OCI-LY1 (cell line): ENCODE measurements at regions not wholly inside any gene's neighbourhood (a gene's known extent, or its start where the extent isn't known, plus 50 kb on each side); places are given as distances from the start of the nearest gene placed in this dataset.

Source experiments
- H2AFZ ChIP-seq: fragments of 200-600 bp; sonication (generic), shearing (Covaris generic); 2 replicates; pipeline ENCODE4 v1.6.0; 2014; ENCODE audit warnings: antibody characterized with exemption, mild to moderate bottlenecking, low read length
- H3F3A ChIP-seq: fragments of 200-600 bp; sonication (generic), shearing (Covaris generic); 2 replicates; pipeline ENCODE4 v1.6.0; 2014; ENCODE audit warnings: mild to moderate bottlenecking, antibody characterized with exemption, low read length, moderate library complexity; ENCODE audit not compliant: insufficient read depth
- H3K27ac ChIP-seq: fragments of 200-600 bp; sonication (generic); 2 replicates; pipeline ENCODE4 v1.5.1; 2014; ENCODE audit warnings: low read length, mixed run types, mild to moderate bottlenecking, low read depth; ENCODE audit not compliant: poor library complexity, severe bottlenecking
- H3K27me3 ChIP-seq: fragments of 200-600 bp; sonication (generic); 2 replicates; pipeline ENCODE4 v1.6.0; 2014; ENCODE audit warnings: antibody characterized with exemption, mild to moderate bottlenecking, low read length, moderate library complexity; ENCODE audit not compliant: insufficient read depth
- H3K36me3 ChIP-seq: fragments of 200-600 bp; sonication (generic); 2 replicates; pipeline ENCODE4 v1.6.1; 2014; ENCODE audit warnings: mild to moderate bottlenecking, antibody characterized with exemption, low read length, moderate library complexity, mixed read lengths; ENCODE audit not compliant: insufficient read depth
- H3K4me1 ChIP-seq: fragments of 200-600 bp; sonication (generic); 2 replicates; pipeline ENCODE4 v1.5.1; 2014; ENCODE audit warnings: mild to moderate bottlenecking, low read length, moderate library complexity; ENCODE audit not compliant: insufficient read depth, severe bottlenecking
- H3K4me2 ChIP-seq: fragments of 200-600 bp; sonication (generic), shearing (Covaris generic); 2 replicates; pipeline ENCODE4 v1.6.1; 2014; ENCODE audit warnings: low read length
- H3K4me3 ChIP-seq: fragments of 200-600 bp; sonication (generic); 2 replicates; pipeline ENCODE4 v1.5.1; 2014; ENCODE audit warnings: low read length, low read depth, mild to moderate bottlenecking, mixed read lengths; ENCODE audit not compliant: poor library complexity, severe bottlenecking
- H3K79me2 ChIP-seq: fragments of 200-600 bp; shearing (Covaris generic); 2 replicates; pipeline ENCODE4 v1.6.1; 2016; ENCODE audit warnings: mixed run types, low read length, mixed read lengths; ENCODE audit not compliant: insufficient read depth
- H3K9ac ChIP-seq: fragments of 200-600 bp; sonication (generic), shearing (Covaris generic); 2 replicates; pipeline ENCODE4 v1.6.1; 2014; ENCODE audit warnings: mild to moderate bottlenecking, low read length, mixed read lengths
- H3K9me2 ChIP-seq: fragments of 200-600 bp; sonication (generic), shearing (Covaris generic); 2 replicates; pipeline ENCODE4 v1.6.1; 2014; ENCODE audit warnings: low read depth, mild to moderate bottlenecking, low read length, mixed read lengths
- H3K9me3 ChIP-seq: fragments of 200-600 bp; shearing (Covaris generic); 2 replicates; pipeline ENCODE4 v1.6.1; 2014; ENCODE audit warnings: low read length, mixed read lengths
- H4K20me1 ChIP-seq: fragments of 200-600 bp; sonication (generic), shearing (Covaris generic); 2 replicates; pipeline ENCODE4 v1.6.0; 2016; ENCODE audit warnings: mild to moderate bottlenecking, low read length; ENCODE audit not compliant: insufficient read depth
- EZH2 ChIP-seq: fragments of 200-600 bp; sonication (generic), shearing (Covaris generic); IDR thresholded peaks from 2 replicates; pipeline ENCODE4 v1.8.0; 2017; ENCODE audit warnings: borderline replicate concordance, mixed run types, mild to moderate bottlenecking, antibody characterized with exemption, low read length, moderate library complexity, mixed read lengths
- TF ChIP-seq, protein P1 (sequence below): fragments of 200-600 bp; sonication (generic), shearing (Covaris generic); IDR thresholded peaks from 2 replicates; pipeline ENCODE4 v1.5.1; 2017; ENCODE audit warnings: mild to moderate bottlenecking, antibody characterized with exemption, low read length, moderate library complexity, mixed read lengths

DNA sequence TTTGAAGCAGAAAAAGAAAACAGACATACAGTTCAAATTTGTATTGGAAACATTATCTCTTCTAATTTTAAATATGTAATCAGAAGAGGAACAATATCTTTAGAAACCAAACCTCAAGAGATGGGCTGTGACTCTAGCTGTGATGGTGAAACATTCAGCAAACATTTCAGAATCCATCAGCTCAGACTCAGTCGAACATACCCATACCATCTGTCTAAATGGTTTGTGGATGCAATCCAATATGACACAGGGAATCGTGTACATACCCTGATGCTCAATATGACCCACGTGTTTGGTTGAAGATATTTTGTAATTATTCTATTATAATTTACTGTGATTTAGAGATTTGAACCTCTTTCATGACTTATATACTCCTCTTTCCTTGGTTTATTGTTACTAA lies 665.2 kb upstream of the CDH8 start:
- H3K27ac ChIP-seq: no peak overlapping the region
- no peaks in the 10 kb centered on the region for H3F3A ChIP-seq
- H3K79me2 ChIP-seq: no peaks in the 10 kb centered on the region
- H3K9ac ChIP-seq: no peak overlapping the region
- no peak for TF ChIP-seq EZH2
- TF ChIP-seq, protein P1, sequence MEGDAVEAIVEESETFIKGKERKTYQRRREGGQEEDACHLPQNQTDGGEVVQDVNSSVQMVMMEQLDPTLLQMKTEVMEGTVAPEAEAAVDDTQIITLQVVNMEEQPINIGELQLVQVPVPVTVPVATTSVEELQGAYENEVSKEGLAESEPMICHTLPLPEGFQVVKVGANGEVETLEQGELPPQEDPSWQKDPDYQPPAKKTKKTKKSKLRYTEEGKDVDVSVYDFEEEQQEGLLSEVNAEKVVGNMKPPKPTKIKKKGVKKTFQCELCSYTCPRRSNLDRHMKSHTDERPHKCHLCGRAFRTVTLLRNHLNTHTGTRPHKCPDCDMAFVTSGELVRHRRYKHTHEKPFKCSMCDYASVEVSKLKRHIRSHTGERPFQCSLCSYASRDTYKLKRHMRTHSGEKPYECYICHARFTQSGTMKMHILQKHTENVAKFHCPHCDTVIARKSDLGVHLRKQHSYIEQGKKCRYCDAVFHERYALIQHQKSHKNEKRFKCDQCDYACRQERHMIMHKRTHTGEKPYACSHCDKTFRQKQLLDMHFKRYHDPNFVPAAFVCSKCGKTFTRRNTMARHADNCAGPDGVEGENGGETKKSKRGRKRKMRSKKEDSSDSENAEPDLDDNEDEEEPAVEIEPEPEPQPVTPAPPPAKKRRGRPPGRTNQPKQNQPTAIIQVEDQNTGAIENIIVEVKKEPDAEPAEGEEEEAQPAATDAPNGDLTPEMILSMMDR: no peak
- no peaks in the 10 kb centered on the region for H3K9me3 ChIP-seq
- no peaks in the 10 kb centered on the region for H3K27me3 ChIP-seq
- no peak overlapping the region for H3K4me3 ChIP-seq
- H3K4me2 ChIP-seq: no peak overlapping the region
- H4K20me1 ChIP-seq: no peaks in the 10 kb centered on the region
- H2AFZ ChIP-seq: no peak overlapping the region
- no peaks in the 10 kb centered on the region for H3K4me1 ChIP-seq
- no peaks in the 10 kb centered on the region for H3K36me3 ChIP-seq
- H3K9me2 ChIP-seq: no peaks in the 10 kb centered on the region; the same call in 1 of the 2 replicates

DNA sequence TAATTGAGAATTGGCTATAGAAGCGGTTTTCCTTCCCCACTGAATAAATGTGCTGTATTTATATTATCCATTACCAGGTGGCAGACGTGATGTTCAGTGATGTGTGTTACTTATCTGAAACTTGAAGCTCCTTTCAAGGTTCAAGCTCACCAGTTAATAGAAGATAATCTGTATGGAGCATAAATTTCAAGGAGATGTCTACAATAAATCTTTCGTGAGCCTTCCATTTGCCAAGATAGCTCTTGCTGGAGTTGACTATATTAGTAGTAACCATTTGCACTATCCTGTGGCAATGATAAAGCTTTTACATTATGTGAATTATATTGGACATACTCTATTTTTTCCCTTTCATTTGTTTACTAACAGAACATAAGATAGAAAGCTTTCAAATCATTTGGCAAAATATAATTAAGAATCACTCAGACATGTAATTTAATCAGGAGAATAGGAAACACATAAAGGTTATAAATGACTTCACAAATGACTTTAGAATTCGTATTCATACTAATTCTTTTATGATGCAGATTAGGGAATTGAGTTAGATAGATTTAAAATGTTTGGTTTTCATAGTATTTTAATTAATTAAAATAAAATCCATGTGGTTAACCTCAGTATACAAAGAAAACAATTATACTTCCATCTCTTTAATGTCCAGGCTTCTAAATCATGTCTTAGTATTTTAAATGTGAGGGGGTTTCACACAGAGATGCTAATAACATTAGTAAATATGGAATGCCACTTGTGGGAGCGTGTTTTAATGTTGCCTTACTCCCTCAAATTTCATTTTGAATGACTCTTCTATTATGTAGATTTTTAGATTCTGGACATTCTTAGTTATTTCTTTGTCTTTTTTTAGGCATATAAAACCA lies 664.4 kb upstream of the CDH8 start:
- no peak for TF ChIP-seq EZH2
- TF ChIP-seq, protein P1: no peak
- Histone ChIP-seq H3K4me2 (no peak overlapping the region), H4K20me1 (no peaks in the 10 kb centered on the region), H3F3A (no peaks in the 10 kb centered on the region), H3K9me2 (no peaks in the 10 kb centered on the region; the same call in 1 of the 2 replicates), H3K27ac (no peak overlapping the region), H3K9me3 (no peaks in the 10 kb centered on the region), H3K79me2 (no peaks in the 10 kb centered on the region), H3K36me3 (no peaks in the 10 kb centered on the region), H3K9ac (no peak overlapping the region), H2AFZ (no peak overlapping the region), H3K27me3 (no peaks in the 10 kb centered on the region), H3K4me3 (no peak overlapping the region), H3K4me1 (no peaks in the 10 kb centered on the region)

DNA sequence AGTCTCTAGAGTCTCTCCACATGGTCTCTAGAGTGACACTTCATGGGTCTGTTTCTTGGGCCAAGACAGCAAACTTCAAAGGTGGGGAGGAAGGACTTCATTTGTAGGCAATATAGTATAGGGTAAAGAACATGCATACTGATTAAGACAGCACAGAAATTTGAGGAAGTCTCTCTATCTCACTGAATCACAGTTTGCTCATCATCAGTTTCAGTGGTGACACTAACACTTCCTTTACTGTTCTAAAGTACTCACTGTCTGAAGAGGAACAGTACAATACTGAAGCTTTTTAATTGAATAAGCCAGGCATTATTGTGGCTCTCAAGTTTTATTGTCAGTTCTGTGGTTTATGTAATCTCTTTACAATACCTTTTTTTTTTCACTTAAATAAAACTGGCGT lies 656.4 kb upstream of the CDH8 start:
- Histone ChIP-seq H2AFZ (no peak overlapping the region), H4K20me1 (no peaks in the 10 kb centered on the region), H3K9ac (no peak overlapping the region), H3K4me1 (no peaks in the 10 kb centered on the region), H3K9me2 (no peaks in the 10 kb centered on the region), H3K79me2 (no peaks in the 10 kb centered on the region), H3K27ac (no peak overlapping the region), H3K27me3 (no peaks in the 10 kb centered on the region), H3F3A (no peaks in the 10 kb centered on the region), H3K9me3 (no peaks in the 10 kb centered on the region), H3K4me3 (no peak overlapping the region), H3K4me2 (no peak overlapping the region), H3K36me3 (no peaks in the 10 kb centered on the region)
- TF ChIP-seq EZH2: no peak
- TF ChIP-seq, protein P1: no peak
